ENCODE measurements at regions not wholly inside any gene's neighbourhood (a gene's known extent, or its start where the extent isn't known, plus 50 kb on each side); places are given as distances from the start of the nearest gene placed in this dataset.

DNA sequence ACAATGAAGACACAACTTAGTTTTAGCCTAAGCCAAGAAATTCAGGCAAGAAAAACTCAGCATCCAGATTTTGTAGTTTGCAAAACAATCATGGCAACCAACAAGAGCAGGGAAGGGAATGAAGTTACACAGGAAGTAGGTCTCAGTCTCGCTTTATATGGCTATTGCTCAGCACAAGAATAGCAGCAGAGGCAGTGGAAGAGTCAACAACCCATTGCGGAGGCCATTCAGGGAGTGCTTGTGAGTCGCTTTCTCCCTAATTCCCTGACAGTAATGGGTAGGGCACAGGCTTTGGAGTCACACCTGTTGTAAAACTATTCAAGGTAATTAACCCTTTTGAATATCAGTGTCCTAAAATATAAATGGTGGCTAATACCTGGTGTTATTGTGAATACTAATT is 238.5 kb downstream of the HDGFL1 start:
- intact Hi-C loops (cut with micrococcal nuclease) = no loop called here
- ATAC-seq (ENCODE audit: low read depth) (no peak), DNase-seq (no peak)
- no peak overlapping the region for H3K18ac ChIP-seq (ENCODE audit: low read depth, low read length)
- H3K4me2 ChIP-seq (ENCODE audit: low read depth, low read length) = no peak overlapping the region
- H2AK9ac ChIP-seq (replicated peaks; ENCODE audit: low read depth, low read length, poor library complexity) = no peak overlapping the region
- H3K9me3 ChIP-seq (ENCODE audit: control insufficient read depth, insufficient read depth, low read length) = no peaks in the 10 kb centered on the region
- H3K79me1 ChIP-seq (ENCODE audit: low read depth in 1 of 2, low read length in 2 of 2) = no peaks in the 10 kb centered on the region
- in situ Hi-C loops (cut with MboI; ENCODE audit: low sequenced_read_pairs) = no loop called here
- no peak overlapping the region for H2BK120ac ChIP-seq (ENCODE audit: low read depth, low read length)
- no peak overlapping the region for H3K56ac ChIP-seq (ENCODE audit: extremely low read depth, insufficient read depth, low read length)
- no peak overlapping the region for H2BK5ac ChIP-seq (ENCODE audit: low read depth, low read length, poor library complexity, severe bottlenecking)
- H3K9ac ChIP-seq (ENCODE audit: low read depth, low read length) = no peak overlapping the region
- no peaks in the 10 kb centered on the region for H4K20me1 ChIP-seq (ENCODE audit: insufficient read depth, low read length)
- no peaks in the 10 kb centered on the region for H3K36me3 ChIP-seq (ENCODE audit: control insufficient read depth, insufficient read depth, low read length)
- no peaks in the 10 kb centered on the region for H3K27me3 ChIP-seq (ENCODE audit: control insufficient read depth, insufficient read depth, low read length)
- H4K5ac ChIP-seq (ENCODE audit: low read depth, low read length) = no peak overlapping the region
- TF ChIP-seq MXI1 (IDR thresholded peaks at IDR 0.05; ENCODE audit: borderline replicate concordance, low read depth, low read length) = no peak
- TF ChIP-seq CHD1 (IDR thresholded peaks at IDR 0.05; ENCODE audit: low read depth, low read length) = no peak
- TF ChIP-seq NFE2L2 (IDR thresholded peaks at IDR 0.05; ENCODE audit: low read depth, low read length) = no peak
- TF ChIP-seq USF2 (IDR thresholded peaks at IDR 0.05; ENCODE audit: low read depth, low read length) = no peak
- TF ChIP-seq, protein P1, sequence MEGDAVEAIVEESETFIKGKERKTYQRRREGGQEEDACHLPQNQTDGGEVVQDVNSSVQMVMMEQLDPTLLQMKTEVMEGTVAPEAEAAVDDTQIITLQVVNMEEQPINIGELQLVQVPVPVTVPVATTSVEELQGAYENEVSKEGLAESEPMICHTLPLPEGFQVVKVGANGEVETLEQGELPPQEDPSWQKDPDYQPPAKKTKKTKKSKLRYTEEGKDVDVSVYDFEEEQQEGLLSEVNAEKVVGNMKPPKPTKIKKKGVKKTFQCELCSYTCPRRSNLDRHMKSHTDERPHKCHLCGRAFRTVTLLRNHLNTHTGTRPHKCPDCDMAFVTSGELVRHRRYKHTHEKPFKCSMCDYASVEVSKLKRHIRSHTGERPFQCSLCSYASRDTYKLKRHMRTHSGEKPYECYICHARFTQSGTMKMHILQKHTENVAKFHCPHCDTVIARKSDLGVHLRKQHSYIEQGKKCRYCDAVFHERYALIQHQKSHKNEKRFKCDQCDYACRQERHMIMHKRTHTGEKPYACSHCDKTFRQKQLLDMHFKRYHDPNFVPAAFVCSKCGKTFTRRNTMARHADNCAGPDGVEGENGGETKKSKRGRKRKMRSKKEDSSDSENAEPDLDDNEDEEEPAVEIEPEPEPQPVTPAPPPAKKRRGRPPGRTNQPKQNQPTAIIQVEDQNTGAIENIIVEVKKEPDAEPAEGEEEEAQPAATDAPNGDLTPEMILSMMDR (conservative IDR thresholded peaks at IDR 0.05; ENCODE audit: low read depth, low read length) = no peak
- TF ChIP-seq ELK1 (IDR thresholded peaks at IDR 0.05; ENCODE audit: borderline replicate concordance, low read depth, low read length) = no peak
- no peak for TF ChIP-seq RFX5 (IDR thresholded peaks at IDR 0.05; ENCODE audit: low read depth, low read length)
- no peak for TF ChIP-seq CEBPB (IDR thresholded peaks at IDR 0.05; ENCODE audit: low read depth, low read length)
- TF ChIP-seq RCOR1 (IDR thresholded peaks at IDR 0.05; ENCODE audit: insufficient replicate concordance, low read length) = no peak
- dilution Hi-C loops (cut with HindIII; ENCODE audit: low sequenced_read_pairs, unreplicated experiment) = no loop called here
- no peak overlapping the region for H3K23ac ChIP-seq (ENCODE audit: low read depth, low read length)
- BruUV-seq (replicated peaks) = no TSS peak
- H2BK20ac ChIP-seq (ENCODE audit: low read depth, low read length) = no peak overlapping the region
- ChIA-PET CTCF (no interaction called here), POLR2A (ENCODE audit: unreplicated experiment) (no interaction called here)
- H4K8ac ChIP-seq (ENCODE audit: low read depth in 2 of 2, low read length in 2 of 2) = no peak overlapping the region
- H3K14ac ChIP-seq (replicated peaks; ENCODE audit: low read depth, low read length) = 0 out of 2 replicates have a peak overlapping the region, but pooled peaks have one; percentile 6
- H3K9me1 ChIP-seq (ENCODE audit: insufficient read depth, low read length) = no peaks in the 10 kb centered on the region
- no peak overlapping the region for H2BK15ac ChIP-seq (ENCODE audit: low read depth, low read length)
- no peak overlapping the region for H2AK5ac ChIP-seq (ENCODE audit: low read depth, low read length)
- no peaks in the 10 kb centered on the region for H3K4me1 ChIP-seq (ENCODE audit: control insufficient read depth, insufficient read depth, low read length)
- H2AFZ ChIP-seq (replicated peaks; ENCODE audit: low read length, poor library complexity) = no peak overlapping the region
- WGBS, 2 experiments (ENCODE audit: extremely low coverage in 2 of 2, insufficient read length in 1 of 2) = 100% methylated on average over 2 of the region's 3 CpGs; no CpG with 5 or more reads in 1 of the 2 experiments
- H3K4ac ChIP-seq (ENCODE audit: low read depth, low read length) = no peak overlapping the region
- no peak overlapping the region for H3K4me3 ChIP-seq (ENCODE audit: insufficient read depth, low read depth, low read length)
- H3K27ac ChIP-seq (ENCODE audit: insufficient read depth, low read length) = no peak overlapping the region
- no peak overlapping the region for H4K91ac ChIP-seq (ENCODE audit: insufficient read depth, low read depth, low read length)
